Left ventricle myocardium superior (tissue), 1 donor: ENCODE measurements at regions not wholly inside any gene's neighbourhood (a gene's known extent, or its start where the extent isn't known, plus 50 kb on each side); places are given as distances from the start of the nearest gene placed in this dataset.
"Not testable (repeated sequence)": the region's sequence is repeated elsewhere in the genome, so short reads cannot be mapped to it uniquely, and the experiment has no call there.

Experiments
- ATAC-seq: fragments of 200-7000 bp; cut with Tn5 transposase; one replicate; pipeline ENCODE4 v1.9.1; 2020; ENCODE audit warnings: mild to moderate bottlenecking, moderate library complexity
- DNase-seq: peaks from one replicate; pipeline ENCODE4 v3.0.0-alpha.2; 2020
- intact Hi-C: fragments of 100-400 bp; cut with micrococcal nuclease; formaldehyde crosslinking; loops from one replicate; pipeline ENCODE4 v1.11.0; 2022
- donor health status: DM: no; HTN: yes; CAD: no; lungs with severe emphysema.

DNA sequence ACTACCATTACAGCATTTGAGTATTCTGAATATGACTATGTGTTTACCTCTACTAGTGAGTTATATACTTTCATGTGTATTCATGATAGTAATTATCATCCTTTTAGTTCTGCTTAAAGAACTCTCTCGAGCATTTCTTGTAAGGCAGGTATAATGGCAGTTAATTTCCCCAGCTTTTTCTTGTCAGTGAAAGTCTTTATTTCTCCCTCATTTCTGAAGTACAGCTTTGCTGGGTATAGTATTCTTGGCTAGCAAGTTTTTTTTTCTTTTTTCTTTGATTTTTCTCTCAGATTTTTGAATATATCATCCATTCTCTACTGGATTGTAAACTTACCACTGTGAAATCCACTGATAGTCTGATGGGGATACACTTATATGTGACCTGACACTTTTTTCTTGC lies 165.9 kb upstream of the ARHGAP5 start:
- intact Hi-C loops, result no loop called here
- ATAC-seq (no peak), DNase-seq (no peak)

DNA sequence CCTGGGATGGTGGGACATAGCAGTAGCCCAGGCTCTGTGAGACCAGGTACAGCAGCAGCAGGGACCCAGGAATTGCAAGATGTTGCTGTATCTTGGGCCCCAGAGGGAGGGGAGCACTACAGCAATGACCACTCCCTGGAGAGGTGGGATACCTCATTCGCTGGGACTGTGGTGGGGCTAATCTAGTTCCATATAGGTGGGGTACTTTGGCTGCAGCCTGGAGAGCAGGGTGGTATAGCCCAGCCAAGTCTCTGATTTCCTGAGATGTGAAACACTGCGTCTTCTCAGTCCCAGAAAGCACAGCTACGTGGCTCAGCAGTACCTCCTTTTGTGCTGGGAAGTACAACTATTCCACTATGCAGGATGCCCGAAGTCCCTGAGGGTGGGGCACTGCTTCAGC lies 163.7 kb upstream of the ARHGAP5 start:
- DNase-seq (no peak), ATAC-seq (no peak)
- intact Hi-C loops, result no loop called here

DNA sequence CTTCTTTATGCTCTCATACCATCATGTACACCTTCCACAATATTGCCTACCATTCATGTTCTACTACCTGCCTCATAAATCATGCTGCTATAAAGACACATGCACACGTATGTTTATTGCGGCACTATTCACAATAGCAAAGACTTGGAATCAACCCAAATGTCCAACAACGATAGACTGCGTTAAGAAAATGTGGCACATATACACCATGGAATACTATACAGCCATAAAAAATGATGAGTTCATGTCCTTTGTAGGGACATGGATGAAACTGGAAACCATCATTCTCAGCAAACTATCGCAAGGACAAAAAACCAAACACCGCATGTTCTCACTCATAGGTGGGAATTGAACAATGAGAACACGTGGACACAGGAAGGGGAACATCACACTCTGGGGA lies 158.8 kb upstream of the ARHGAP5 start:
- DNase-seq, ATAC-seq, intact Hi-C loops: not testable (repeated sequence)

DNA sequence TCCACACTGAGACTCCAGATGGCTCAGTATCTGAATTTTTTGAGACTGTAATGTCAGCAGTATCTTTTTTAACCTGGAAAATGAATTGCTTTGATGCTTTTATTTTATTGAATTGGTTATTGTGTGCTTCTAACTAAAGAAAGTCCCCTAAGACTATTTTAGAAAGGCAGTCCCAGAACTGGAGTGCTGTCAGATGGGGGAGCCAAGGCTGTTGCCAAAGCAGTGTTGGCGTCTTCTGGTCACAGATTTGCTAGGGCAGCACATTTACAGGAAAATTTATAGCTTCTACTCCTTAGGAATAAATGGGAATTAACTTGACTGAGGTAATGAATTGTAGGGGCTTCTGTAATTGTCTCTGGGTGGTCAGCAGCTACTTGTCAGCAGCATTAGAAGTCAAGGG lies 157.1 kb upstream of the ARHGAP5 start:
- ATAC-seq, result peak; percentile 67
- peak; percentile 26 for DNase-seq
- intact Hi-C loops, result no loop called here

DNA sequence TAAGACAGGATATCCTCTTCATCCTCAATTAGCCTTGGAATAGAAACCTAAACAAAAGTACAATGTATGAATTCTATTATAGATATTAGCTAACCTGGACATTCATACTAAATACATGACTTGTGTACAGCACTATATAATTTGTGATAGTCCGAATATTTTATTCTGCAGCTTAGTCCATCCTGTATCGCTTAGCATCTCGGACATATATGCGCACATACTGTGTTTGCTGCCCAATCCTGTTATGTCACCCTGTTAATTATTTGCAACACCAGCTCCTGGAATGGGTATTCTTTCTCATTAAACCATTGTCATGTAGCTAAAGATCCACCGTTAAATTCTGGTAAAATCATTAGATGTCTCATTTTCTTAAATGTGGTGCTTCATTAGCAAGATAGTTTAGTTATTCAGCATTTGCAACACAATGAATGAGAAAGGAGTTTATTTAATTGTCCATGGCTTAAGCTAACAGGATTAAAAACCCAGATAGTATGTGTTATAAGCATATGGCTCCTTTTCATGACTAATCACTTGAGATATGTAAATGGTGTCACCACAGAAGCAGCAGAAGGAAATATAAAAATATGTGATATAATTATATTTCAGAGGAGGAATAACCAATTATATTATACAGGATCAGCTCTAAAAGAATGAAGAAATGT lies 156.0 kb upstream of the ARHGAP5 start:
- ATAC-seq, result no peak
- DNase-seq, result no peak
- intact Hi-C loops, result no loop called here

DNA sequence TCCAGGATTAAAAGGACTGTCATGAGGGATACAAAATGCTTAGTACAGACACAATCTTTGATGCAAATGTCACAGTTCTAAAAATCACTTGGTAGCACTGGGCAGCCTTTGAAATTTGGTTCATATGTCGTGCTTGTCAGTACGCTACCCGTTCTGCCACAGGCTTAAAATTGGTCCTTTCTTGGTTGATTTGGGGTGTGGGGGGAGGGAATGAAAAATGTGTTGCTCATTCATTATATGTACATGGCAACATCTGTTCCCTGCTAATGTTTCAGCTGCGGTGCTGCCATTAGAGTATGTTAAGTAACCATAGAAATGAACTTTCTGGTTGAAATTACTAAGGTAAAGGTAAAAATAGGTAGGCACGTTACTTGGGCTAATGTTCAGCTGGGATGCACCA lies 155.4 kb upstream of the ARHGAP5 start:
- no peak for DNase-seq
- intact Hi-C loops, result no loop called here
- ATAC-seq, result no peak

DNA sequence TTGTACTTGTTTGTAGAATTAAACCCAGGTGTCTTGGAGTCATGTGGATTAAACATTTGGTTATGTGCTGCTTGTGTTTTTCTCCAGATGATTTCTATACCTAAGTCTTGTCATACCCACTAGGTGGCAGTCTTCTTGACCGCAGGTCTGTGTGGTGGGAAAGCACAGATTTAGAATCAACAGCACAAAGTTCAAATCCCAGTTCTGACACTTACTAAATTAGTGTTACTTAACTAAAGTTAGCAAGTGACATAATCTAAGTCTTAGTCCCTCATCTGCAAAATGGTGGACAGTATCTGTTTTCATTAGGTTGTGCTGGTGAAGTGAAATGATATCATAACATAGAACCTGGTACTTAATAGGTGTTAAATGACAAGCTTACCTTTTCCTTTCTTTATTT lies 151.0 kb upstream of the ARHGAP5 start:
- no peak for DNase-seq
- ATAC-seq, result no peak
- intact Hi-C loops, result no loop called here

DNA sequence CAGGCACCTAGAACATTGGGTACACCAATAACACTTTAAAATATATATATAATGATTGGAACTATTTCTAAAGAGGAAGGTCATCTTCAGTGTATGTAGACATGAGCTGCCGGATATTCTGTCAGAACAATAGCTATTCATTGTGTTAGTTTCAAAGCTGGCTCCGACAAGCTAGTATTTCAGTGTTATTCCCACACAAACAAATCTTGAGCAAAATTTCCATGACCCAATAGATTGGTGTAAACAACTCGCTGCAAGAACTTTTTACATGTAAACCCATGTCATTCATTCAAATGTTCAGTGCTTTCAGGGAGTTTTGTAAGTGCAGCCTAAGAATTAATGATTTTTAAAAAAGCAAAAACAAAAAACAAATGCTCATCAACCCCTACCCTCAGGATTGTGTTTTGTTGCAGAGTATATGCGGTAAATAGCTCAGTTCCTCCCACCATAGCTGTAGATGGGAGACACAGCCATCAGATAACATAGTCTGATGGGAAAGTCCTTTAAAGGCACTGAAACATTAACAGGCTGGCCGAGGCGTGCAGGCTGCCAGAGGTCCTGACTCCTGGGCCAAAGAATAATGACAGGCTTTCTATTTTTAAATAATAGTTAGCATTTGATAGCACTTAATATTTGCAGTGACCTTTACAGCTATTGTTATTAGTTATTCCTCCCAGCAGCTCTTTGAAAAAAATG lies 150.3 kb upstream of the ARHGAP5 start:
- ATAC-seq, result peak; percentile 85
- intact Hi-C loops, result no loop called here
- DNase-seq, result peak; percentile 63

DNA sequence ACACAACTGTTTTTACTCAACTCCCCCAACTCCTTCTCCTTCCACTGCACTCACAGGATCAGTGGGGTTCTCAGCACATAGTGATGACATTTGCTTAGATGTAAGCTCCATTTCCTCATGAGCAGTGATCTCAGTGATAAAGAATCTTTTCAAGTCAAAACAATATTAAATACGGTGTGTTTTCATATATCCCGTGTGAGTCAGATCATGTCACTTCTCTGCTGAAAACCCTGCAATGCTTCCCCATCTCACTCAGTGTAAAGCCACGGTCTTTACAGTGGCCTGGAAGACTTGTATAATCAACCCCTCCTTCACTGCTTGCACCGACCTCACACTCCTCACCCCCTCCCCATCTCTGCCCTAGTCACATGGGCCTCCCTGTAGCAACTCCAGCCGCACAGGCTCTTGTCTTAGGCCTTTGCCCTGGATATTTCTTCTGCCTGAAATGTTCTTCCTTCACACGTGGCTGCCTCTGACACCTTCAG lies 149.7 kb upstream of the ARHGAP5 start:
- DNase-seq (peak; percentile 53), ATAC-seq (peak; percentile 90)
- intact Hi-C loops, result no loop called here

DNA sequence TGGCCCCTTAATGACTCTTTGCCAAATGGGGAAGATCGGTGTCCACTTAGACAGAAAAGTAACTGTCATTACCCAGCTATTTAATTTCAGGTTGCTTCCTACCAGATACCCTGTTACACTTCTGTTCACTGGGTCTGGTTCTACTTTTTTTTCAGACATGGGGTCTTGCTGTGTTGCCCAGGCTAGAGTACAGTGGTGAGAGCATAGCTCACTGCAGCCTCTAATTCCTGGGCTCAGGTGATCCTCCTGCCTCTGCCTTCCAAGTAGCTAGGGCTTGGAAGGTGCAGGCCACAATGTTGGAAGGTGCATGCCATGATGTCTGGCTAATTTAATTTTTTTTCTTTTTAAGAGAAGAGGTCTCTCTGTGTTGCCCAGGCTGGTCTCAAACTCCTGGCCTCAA lies 147.0 kb upstream of the ARHGAP5 start:
- intact Hi-C loops, result no loop called here
- no peak for ATAC-seq
- DNase-seq, result no peak

DNA sequence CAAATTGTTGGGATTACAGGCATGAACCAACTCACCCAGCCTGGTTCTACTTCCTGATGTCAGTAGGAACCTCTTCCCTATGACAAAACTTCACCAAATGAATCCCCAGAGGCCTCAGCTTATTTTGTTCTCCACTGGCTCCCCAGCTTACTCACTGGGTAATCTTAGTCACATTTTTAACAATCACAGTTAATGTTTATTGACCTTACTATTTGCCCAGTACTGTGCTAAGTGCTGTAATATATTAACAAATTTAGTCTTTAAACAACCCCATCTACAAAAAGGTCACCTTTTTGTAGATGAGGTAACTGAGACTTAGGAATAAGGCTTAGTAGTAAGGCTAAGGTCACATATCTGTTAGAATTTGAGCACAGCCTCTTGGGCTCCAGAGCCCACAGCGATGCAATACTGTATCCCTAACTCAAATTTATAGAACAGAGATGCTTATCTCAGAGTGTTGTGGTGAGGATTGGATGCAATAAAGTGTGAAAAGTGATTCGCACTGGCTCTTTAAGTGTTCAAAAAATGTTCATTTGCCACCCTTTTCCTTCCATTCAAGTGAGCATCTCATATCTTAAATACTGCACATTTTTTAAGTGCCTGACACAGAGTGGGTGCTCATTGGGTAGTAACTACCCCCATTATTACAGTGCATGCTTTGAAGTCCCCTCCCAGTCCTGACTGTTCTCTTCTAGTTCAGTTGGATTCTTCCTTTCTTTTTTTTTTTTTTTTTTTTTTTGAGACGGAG lies 146.4 kb upstream of the ARHGAP5 start:
- no peak for ATAC-seq
- DNase-seq, result no peak
- intact Hi-C loops, result no loop called here

DNA sequence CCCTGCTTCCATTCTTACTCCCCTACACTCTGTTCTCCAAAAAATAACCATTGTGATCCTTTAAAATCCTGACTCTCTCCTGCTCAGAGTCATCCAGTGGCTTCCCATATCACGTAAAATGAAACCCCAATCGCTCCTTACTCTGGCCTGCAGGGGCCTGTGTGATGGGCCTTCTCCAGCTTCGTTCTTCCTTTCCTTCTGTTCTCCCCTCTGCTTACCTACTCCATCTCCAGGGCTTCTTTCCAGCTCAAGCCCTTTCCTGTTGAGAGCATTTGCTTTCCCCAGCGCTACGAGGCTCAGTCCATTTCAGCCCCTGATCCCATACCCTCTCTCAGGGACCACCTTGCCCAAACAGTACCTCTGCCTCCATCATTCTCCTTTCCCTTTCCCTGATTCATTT lies 144.4 kb upstream of the ARHGAP5 start:
- DNase-seq (no peak), ATAC-seq (no peak)
- intact Hi-C loops, result no loop called here

DNA sequence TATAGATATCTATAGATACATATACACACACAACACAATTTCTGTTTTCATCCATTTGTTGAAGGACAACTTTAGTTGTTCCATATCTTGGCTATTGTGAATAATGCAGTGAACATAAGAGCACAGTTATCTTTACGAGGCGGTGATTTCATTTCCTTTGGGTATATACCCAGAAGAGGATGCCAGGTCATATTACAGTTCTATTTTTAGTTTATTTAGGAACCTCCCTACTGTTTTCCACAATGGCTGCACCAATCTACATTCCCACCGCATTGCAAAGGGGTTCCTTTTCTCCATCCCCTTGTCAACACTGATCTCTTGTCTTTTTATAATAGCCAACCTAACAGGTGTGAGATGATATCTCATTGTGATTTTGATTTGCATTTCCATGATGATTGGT lies 143.4 kb upstream of the ARHGAP5 start:
- DNase-seq, result no peak
- ATAC-seq, result peak; percentile 26
- intact Hi-C loops, result no loop called here

DNA sequence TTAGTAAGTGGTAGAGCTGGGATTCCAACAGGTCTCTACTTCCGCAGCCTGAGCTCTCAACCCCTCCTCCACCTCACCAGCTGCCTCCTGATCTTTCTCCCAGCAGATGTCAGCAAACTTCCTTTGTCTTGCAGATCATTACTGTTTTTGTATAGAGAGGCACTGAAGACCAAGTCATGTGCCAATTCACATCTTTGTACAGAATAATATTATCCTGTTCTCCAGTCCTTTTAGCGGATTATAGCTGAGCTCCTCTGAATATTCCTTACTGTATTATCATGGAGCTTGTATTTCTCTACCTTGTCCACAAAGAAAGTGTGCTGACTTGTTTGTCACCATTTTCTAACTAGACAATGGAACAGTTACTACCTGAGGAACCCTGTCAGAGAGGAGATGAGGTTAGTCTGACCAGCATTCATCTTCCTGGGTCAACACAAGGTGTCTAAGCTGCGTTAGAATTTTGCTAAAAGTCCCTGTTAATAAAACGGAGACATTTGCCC lies 142.3 kb upstream of the ARHGAP5 start:
- intact Hi-C loops, result loop anchor here (5.0 kb wide), 1 partner anchor 317 kb away; no protein-coding TSS in a partner anchor
- ATAC-seq (peak; percentile 86), DNase-seq (peak; percentile 37)

DNA sequence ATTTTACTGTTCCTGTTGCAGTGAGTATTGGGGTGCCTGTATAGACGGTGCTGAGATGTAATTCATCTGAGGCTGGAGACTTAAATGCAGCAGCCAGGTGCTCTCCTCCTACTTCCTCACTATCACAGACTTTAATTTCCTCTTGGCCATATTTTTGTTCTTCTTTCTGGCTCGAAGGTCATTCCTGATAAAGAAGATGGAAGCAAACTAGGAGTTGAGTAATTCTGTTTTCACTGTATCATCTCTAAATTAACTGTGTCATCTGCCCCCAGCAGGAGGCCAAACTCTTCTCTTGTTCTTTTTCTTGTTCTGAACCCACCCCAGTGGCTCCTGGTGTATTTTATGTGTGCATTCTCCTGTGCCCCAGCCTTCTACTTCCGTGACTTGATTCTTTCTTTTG lies 141.7 kb upstream of the ARHGAP5 start:
- DNase-seq, result no peak
- intact Hi-C loops, result loop anchor here (5.0 kb wide), 1 partner anchor 317 kb away; no protein-coding TSS in a partner anchor
- no peak for ATAC-seq

DNA sequence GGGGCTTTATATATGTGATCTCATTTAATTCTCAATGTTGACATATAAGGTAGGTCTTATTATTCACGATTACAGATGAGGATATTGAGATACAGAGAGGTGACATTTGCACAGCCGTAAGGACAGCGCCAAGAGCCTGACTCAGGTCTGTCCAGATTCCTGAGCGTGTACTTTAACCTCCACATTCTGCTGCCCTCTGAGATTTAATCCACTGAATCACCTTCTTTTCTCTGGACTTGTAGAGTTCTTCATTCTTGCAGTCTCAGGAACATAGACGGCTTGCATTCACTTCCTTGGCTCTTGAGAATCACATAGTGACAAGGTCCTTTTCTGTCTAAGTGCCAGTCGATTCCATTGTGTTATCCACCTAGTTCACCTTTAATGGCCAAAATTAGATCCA lies 141.0 kb upstream of the ARHGAP5 start:
- DNase-seq, result no peak
- intact Hi-C loops, result loop anchor here (5.0 kb wide), 1 partner anchor 316 kb away; no protein-coding TSS in a partner anchor
- ATAC-seq, result no peak

DNA sequence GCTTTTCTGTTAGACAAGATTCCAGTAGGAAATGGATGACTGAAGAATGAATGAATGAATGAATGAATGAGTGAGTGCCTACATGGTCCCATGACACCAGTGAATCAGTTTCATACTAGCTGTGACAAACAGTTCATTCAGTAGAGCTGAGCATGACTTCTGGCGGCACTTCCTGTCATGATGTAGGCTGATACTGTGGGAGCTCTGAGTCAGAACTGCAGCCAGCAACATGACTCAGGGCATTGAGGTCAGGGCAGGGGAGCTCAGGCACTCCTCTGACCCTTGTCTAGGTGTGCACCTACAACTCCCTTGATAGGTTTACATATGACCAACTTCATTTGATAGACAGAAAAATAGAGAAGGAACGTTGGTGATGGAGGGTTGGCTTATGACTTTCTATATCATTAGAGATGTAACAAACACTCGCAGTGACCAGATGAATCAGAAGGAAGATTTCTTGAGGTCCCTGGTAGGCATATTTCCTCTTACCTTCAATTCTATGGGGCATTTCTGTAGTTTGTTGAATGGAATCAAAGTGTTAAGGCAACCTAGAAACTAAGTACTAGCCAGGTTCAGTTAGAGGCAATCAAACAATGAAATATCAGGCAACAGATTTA lies 139.3 kb upstream of the ARHGAP5 start:
- DNase-seq (no peak), ATAC-seq (peak; percentile 77)
- intact Hi-C loops, result loop anchor here (5.0 kb wide), 1 partner anchor 314 kb away; no protein-coding TSS in a partner anchor

DNA sequence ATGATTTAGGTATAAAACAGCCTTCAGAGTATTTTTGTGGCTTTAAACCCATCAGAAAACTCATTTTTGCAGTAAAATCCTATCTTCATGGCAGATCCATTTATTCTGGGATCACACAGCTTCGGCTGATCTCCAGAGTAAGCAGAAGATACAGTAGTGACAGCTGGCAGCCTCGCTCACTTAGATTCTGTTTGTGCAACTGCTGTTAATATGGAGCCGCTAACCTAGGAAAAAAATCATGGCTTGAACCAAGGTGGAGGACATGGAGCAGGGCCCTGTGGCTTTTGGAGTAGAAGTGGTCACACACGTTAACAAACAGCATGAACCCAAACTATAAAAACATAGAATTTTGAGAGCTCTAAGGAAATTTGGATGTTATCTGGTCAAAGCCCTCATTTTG lies 137.2 kb upstream of the ARHGAP5 start:
- intact Hi-C loops, result loop anchor here (5.0 kb wide), 1 partner anchor 312 kb away; no protein-coding TSS in a partner anchor
- no peak for ATAC-seq

DNA sequence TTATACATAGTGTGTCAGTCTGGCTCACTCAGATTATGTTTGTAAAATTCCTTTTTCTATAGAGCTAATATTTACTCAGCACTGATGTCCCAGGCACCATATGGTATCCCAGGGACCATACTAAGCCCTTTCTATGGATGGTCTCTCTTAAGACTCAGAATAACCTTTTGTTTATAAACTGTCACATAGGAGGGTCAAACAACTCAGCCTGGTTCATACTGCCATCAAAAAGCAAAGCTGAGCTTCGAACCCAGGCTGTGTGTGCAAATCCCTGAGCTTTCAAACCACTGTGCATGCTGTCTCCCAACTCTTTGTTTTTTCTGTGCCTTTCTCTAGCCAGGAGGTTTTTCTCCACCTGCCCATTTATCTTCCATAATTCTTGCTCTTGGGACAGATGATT lies 135.6 kb upstream of the ARHGAP5 start:
- intact Hi-C loops, result no loop called here
- DNase-seq (no peak), ATAC-seq (no peak)

More for the DNA sequence above, 137.2 kb upstream of the ARHGAP5 start:
- no peak for DNase-seq
